ENCODE measurements at regions not wholly inside any gene's neighbourhood (a gene's known extent, or its start where the extent isn't known, plus 50 kb on each side); places are given as distances from the start of the nearest gene placed in this dataset.
"Not testable (repeated sequence)": the region's sequence is repeated elsewhere in the genome, so short reads cannot be mapped to it uniquely, and the experiment has no call there.

DNA sequence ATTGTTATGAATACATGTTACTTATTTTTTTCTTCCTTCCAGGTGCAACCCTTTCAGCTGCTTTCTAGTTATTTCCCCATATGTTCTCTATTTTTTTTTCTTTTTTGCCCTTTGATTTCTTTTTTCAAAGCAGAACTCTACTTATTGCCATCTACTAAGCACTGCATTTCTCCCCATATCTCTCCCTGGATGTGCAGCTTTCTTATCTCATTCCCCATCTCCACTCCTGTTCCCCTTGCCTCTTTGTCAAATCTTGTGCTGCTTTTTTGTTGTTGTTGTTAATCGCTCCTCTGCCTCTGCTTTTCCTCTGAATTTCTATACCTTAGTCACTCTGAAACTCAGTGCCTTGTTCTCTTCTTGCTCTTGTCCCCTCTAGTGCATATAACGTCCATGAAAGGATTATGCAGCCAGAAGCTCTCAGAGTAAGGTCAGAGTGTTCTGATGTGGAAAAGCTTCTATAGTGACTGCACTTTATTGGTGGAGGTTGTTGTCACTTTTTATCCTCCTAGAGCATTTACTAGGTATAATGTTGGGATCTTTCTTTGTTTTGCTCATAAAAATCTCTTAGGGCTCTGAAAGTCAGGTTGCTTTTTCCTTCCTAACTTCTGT, 51.1 kb upstream of the JADE1 start:
- H3K4me3 ChIP-seq (ENCODE audit: insufficient read length, low read depth): no peak overlapping the region
- H3K27me3 ChIP-seq (ENCODE audit: insufficient read depth, insufficient read length): no peaks in the 10 kb centered on the region
- no peaks in the 10 kb centered on the region for H3K9me3 ChIP-seq (ENCODE audit: insufficient read depth, low read length)
- H3K36me3 ChIP-seq (ENCODE audit: insufficient read depth, insufficient read length, low read length): no peaks in the 10 kb centered on the region
- DNase-seq (ENCODE audit: low read depth, low spot score): no peak
- no peak for TF ChIP-seq SUZ12 (IDR thresholded peaks at IDR 0.05; ENCODE audit: extremely low read depth, insufficient read depth, insufficient read length)
- H3K4me1 ChIP-seq (ENCODE audit: insufficient read depth, insufficient read length): no peaks in the 10 kb centered on the region
- H3K9ac ChIP-seq (ENCODE audit: insufficient read length, low read depth): no peak overlapping the region

- H3K9me3 ChIP-seq (ENCODE audit: insufficient read depth, low read length): no peaks in the 10 kb centered on the region
- no peak for DNase-seq (ENCODE audit: low read depth, low spot score)
- H3K4me3 ChIP-seq (ENCODE audit: insufficient read length, low read depth): no peak overlapping the region
- no peaks in the 10 kb centered on the region for H3K27me3 ChIP-seq (ENCODE audit: insufficient read depth, insufficient read length)
- H3K36me3 ChIP-seq (ENCODE audit: insufficient read depth, insufficient read length, low read length): no peaks in the 10 kb centered on the region
- H3K9ac ChIP-seq (ENCODE audit: insufficient read length, low read depth): no peak overlapping the region
- TF ChIP-seq ZNF274 (IDR thresholded peaks at IDR 0.05; ENCODE audit: low read depth, low read length) (no peak), SUZ12 (IDR thresholded peaks at IDR 0.05; ENCODE audit: extremely low read depth, insufficient read depth, insufficient read length) (no peak), YY1 (IDR thresholded peaks at IDR 0.05; ENCODE audit: insufficient read depth, insufficient read length) (no peak)
- H3K4me1 ChIP-seq (ENCODE audit: insufficient read depth, insufficient read length): no peaks in the 10 kb centered on the region
These were observed 51.8 kb upstream of the JADE1 start for GRCh38 chr4:128757712-128758111.

GRCh38 chr4:128751354-128751753, 58.1 kb upstream of the JADE1 start:
- Histone ChIP-seq H3K9me3 (ENCODE audit: insufficient read depth, low read length) (no peaks in the 10 kb centered on the region), H3K9ac (ENCODE audit: insufficient read length, low read depth) (no peak overlapping the region), H3K36me3 (ENCODE audit: insufficient read depth, insufficient read length, low read length) (no peaks in the 10 kb centered on the region), H3K27me3 (ENCODE audit: insufficient read depth, insufficient read length) (no peaks in the 10 kb centered on the region), H3K4me3 (ENCODE audit: insufficient read length, low read depth) (no peak overlapping the region), H3K4me1 (ENCODE audit: insufficient read depth, insufficient read length) (no peaks in the 10 kb centered on the region)
- DNase-seq (ENCODE audit: low read depth, low spot score): no peak
- no peak for TF ChIP-seq ZNF274 (IDR thresholded peaks at IDR 0.05; ENCODE audit: low read depth, low read length)
- TF ChIP-seq SUZ12 (IDR thresholded peaks at IDR 0.05; ENCODE audit: extremely low read depth, insufficient read depth, insufficient read length): no peak
- no peak for TF ChIP-seq YY1 (IDR thresholded peaks at IDR 0.05; ENCODE audit: insufficient read depth, insufficient read length)

- DNase-seq (ENCODE audit: low read depth, low spot score); H3K27me3 ChIP-seq (ENCODE audit: insufficient read depth, insufficient read length); H3K4me1 ChIP-seq (ENCODE audit: insufficient read depth, insufficient read length); H3K9ac ChIP-seq (ENCODE audit: insufficient read length, low read depth); H3K4me3 ChIP-seq (ENCODE audit: insufficient read length, low read depth); H3K36me3 ChIP-seq (ENCODE audit: insufficient read depth, insufficient read length, low read length); H3K9me3 ChIP-seq (ENCODE audit: insufficient read depth, low read length): not testable (repeated sequence)
These were observed 67.8 kb upstream of the JADE1 start for GRCh38 chr4:128741748-128742147.

GRCh38 chr4:128737098-128737513, 72.4 kb upstream of the JADE1 start:
- H3K9ac ChIP-seq (ENCODE audit: insufficient read length, low read depth): no peak overlapping the region
- H3K4me1 ChIP-seq (ENCODE audit: insufficient read depth, insufficient read length): no peaks in the 10 kb centered on the region
- no peak overlapping the region for H3K4me3 ChIP-seq (ENCODE audit: insufficient read length, low read depth)
- no peaks in the 10 kb centered on the region for H3K27me3 ChIP-seq (ENCODE audit: insufficient read depth, insufficient read length)
- DNase-seq (ENCODE audit: low read depth, low spot score): no peak
- TF ChIP-seq SUZ12 (IDR thresholded peaks at IDR 0.05; ENCODE audit: extremely low read depth, insufficient read depth, insufficient read length) (no peak), ZNF274 (IDR thresholded peaks at IDR 0.05; ENCODE audit: low read depth, low read length) (no peak), YY1 (IDR thresholded peaks at IDR 0.05; ENCODE audit: insufficient read depth, insufficient read length) (no peak)
- H3K9me3 ChIP-seq (ENCODE audit: insufficient read depth, low read length): 0 out of 2 replicates have a peak, but pooled peaks cover 7% of the 10 kb centered on the region
- no peaks in the 10 kb centered on the region for H3K36me3 ChIP-seq (ENCODE audit: insufficient read depth, insufficient read length, low read length)

DNA sequence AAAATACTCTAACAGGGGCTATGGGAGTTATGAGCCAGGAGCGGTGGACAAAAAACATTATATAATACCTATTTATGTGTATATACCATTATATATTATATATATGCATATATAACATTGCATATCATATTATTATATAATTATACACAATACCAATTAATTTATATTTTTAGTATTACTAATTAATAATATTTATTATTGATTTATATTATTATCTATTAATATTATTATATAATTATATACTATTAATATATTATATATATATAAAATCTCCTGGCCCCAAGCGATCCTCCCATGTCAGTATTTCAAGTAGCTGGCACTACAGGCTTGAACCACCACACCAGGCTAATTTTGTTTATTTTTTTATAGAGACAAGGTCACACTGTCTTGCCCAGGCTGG, 73.8 kb upstream of the JADE1 start:
- Histone ChIP-seq H3K9ac (ENCODE audit: insufficient read length, low read depth) (no peak overlapping the region), H3K4me1 (ENCODE audit: insufficient read depth, insufficient read length) (no peaks in the 10 kb centered on the region), H3K27me3 (ENCODE audit: insufficient read depth, insufficient read length) (no peaks in the 10 kb centered on the region), H3K36me3 (ENCODE audit: insufficient read depth, insufficient read length, low read length) (no peaks in the 10 kb centered on the region), H3K4me3 (ENCODE audit: insufficient read length, low read depth) (no peak overlapping the region), H3K9me3 (ENCODE audit: insufficient read depth, low read length) (no peaks in the 10 kb centered on the region)
- no peak for DNase-seq (ENCODE audit: low read depth, low spot score)
- TF ChIP-seq ZNF274 (IDR thresholded peaks at IDR 0.05; ENCODE audit: low read depth, low read length): no peak
- no peak for TF ChIP-seq SUZ12 (IDR thresholded peaks at IDR 0.05; ENCODE audit: extremely low read depth, insufficient read depth, insufficient read length)
- TF ChIP-seq YY1 (IDR thresholded peaks at IDR 0.05; ENCODE audit: insufficient read depth, insufficient read length): no peak

- no peak overlapping the region for H3K9ac ChIP-seq (ENCODE audit: insufficient read length, low read depth)
- H3K9me3 ChIP-seq (ENCODE audit: insufficient read depth, low read length): no peaks in the 10 kb centered on the region
- H3K27me3 ChIP-seq (ENCODE audit: insufficient read depth, insufficient read length): no peaks in the 10 kb centered on the region
- H3K4me3 ChIP-seq (ENCODE audit: insufficient read length, low read depth): no peak overlapping the region
- H3K4me1 ChIP-seq (ENCODE audit: insufficient read depth, insufficient read length): no peaks in the 10 kb centered on the region
- no peak for DNase-seq (ENCODE audit: low read depth, low spot score)
- H3K36me3 ChIP-seq (ENCODE audit: insufficient read depth, insufficient read length, low read length): no peaks in the 10 kb centered on the region
- TF ChIP-seq YY1 (IDR thresholded peaks at IDR 0.05; ENCODE audit: insufficient read depth, insufficient read length) (no peak), SUZ12 (IDR thresholded peaks at IDR 0.05; ENCODE audit: extremely low read depth, insufficient read depth, insufficient read length) (no peak), ZNF274 (IDR thresholded peaks at IDR 0.05; ENCODE audit: low read depth, low read length) (no peak)
These were observed 81.3 kb upstream of the JADE1 start for GRCh38 chr4:128728190-128728589.

DNA sequence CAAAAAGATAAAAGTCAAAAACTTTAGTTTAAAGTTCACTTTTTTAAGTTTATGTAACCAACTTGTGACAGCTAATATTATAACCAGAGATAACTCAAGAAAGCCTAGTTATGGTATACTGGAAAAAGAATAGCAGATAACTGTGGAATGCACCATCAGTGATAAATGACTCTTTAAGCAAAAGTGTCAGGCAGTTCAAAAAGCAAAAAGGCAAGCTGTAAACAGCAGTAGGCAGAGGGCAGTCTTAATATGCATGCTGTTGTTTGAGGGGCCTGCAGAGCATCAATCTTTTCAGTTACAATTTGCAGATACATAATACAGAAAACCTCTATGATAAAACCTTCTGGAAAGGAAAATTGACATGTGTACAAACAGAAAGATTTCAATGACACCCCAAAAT, 81.8 kb upstream of the JADE1 start:
- Histone ChIP-seq H3K9me3 (ENCODE audit: insufficient read depth, low read length) (no peaks in the 10 kb centered on the region), H3K27me3 (ENCODE audit: insufficient read depth, insufficient read length) (no peaks in the 10 kb centered on the region), H3K9ac (ENCODE audit: insufficient read length, low read depth) (no peak overlapping the region), H3K4me1 (ENCODE audit: insufficient read depth, insufficient read length) (no peaks in the 10 kb centered on the region), H3K4me3 (ENCODE audit: insufficient read length, low read depth) (no peak overlapping the region), H3K36me3 (ENCODE audit: insufficient read depth, insufficient read length, low read length) (no peaks in the 10 kb centered on the region)
- no peak for TF ChIP-seq SUZ12 (IDR thresholded peaks at IDR 0.05; ENCODE audit: extremely low read depth, insufficient read depth, insufficient read length)
- TF ChIP-seq ZNF274 (IDR thresholded peaks at IDR 0.05; ENCODE audit: low read depth, low read length): no peak
- no peak for TF ChIP-seq YY1 (IDR thresholded peaks at IDR 0.05; ENCODE audit: insufficient read depth, insufficient read length)
- no peak for DNase-seq (ENCODE audit: low read depth, low spot score)

Data from NT2/D1 (cell line).